ENCODE measurements at regions not wholly inside any gene's neighbourhood (a gene's known extent, or its start where the extent isn't known, plus 50 kb on each side); places are given as distances from the start of the nearest gene placed in this dataset.

DNA sequence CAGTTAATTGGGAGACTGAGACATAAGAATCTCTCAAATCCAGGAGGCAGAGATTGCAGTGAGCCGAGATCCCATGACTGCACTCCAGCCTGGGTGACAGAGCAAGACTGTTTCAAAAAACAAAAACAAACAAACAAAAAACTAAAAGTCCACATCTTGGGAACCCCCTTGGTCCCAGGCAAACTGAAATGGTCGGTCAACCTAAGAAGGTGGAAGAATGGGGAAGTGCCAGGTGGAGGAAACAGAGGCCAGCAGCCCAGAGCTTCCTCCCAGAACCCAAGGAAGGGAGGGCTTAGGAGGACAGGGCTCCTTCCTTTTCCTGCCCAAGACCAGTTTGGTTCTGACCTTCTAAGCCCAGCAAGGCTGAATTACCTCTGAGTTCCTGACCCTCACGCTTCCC lies 121.0 kb upstream of the FUT8 start:
- Histone ChIP-seq H3K27ac (ENCODE audit: low read depth) (no peak overlapping the region), H3K79me2 (replicated peaks; ENCODE audit: insufficient read depth) (no peaks in the 10 kb centered on the region), H3K4me3 (no peak overlapping the region), H3K4me2 (no peak overlapping the region), H3K36me3 (ENCODE audit: insufficient read depth) (no peaks in the 10 kb centered on the region), H3K9me2 (ENCODE audit: insufficient read depth) (0 out of 2 replicates have a peak, but pooled peaks cover 3% of the 10 kb centered on the region), H3K27me3 (ENCODE audit: insufficient read depth) (no peaks in the 10 kb centered on the region), H4K20me1 (replicated peaks; ENCODE audit: insufficient read depth) (no peaks in the 10 kb centered on the region), H3F3A (replicated peaks; ENCODE audit: low read depth) (no peaks in the 10 kb centered on the region), H2AFZ (no peak overlapping the region), H3K4me1 (ENCODE audit: insufficient read depth) (no peaks in the 10 kb centered on the region)
- H3K4me1 Mint-ChIP-seq, result peaks cover under 1% of the 10 kb centered on the region; the same call in 1 of the 3 replicates
- ATAC-seq, result no peak
- no peak for DNase-seq (ENCODE audit: low spot score)
- no peaks in the 10 kb centered on the region for H3K9me3 Mint-ChIP-seq
- no peak overlapping the region for H3K4me3 Mint-ChIP-seq
- peaks cover 2% of the 10 kb centered on the region for H3K27me3 Mint-ChIP-seq (ENCODE audit: insufficient read depth, low read depth, poor library complexity)
- no peaks in the 10 kb centered on the region for H3K36me3 Mint-ChIP-seq (ENCODE audit: low read depth)
- TF ChIP-seq, protein P1, sequence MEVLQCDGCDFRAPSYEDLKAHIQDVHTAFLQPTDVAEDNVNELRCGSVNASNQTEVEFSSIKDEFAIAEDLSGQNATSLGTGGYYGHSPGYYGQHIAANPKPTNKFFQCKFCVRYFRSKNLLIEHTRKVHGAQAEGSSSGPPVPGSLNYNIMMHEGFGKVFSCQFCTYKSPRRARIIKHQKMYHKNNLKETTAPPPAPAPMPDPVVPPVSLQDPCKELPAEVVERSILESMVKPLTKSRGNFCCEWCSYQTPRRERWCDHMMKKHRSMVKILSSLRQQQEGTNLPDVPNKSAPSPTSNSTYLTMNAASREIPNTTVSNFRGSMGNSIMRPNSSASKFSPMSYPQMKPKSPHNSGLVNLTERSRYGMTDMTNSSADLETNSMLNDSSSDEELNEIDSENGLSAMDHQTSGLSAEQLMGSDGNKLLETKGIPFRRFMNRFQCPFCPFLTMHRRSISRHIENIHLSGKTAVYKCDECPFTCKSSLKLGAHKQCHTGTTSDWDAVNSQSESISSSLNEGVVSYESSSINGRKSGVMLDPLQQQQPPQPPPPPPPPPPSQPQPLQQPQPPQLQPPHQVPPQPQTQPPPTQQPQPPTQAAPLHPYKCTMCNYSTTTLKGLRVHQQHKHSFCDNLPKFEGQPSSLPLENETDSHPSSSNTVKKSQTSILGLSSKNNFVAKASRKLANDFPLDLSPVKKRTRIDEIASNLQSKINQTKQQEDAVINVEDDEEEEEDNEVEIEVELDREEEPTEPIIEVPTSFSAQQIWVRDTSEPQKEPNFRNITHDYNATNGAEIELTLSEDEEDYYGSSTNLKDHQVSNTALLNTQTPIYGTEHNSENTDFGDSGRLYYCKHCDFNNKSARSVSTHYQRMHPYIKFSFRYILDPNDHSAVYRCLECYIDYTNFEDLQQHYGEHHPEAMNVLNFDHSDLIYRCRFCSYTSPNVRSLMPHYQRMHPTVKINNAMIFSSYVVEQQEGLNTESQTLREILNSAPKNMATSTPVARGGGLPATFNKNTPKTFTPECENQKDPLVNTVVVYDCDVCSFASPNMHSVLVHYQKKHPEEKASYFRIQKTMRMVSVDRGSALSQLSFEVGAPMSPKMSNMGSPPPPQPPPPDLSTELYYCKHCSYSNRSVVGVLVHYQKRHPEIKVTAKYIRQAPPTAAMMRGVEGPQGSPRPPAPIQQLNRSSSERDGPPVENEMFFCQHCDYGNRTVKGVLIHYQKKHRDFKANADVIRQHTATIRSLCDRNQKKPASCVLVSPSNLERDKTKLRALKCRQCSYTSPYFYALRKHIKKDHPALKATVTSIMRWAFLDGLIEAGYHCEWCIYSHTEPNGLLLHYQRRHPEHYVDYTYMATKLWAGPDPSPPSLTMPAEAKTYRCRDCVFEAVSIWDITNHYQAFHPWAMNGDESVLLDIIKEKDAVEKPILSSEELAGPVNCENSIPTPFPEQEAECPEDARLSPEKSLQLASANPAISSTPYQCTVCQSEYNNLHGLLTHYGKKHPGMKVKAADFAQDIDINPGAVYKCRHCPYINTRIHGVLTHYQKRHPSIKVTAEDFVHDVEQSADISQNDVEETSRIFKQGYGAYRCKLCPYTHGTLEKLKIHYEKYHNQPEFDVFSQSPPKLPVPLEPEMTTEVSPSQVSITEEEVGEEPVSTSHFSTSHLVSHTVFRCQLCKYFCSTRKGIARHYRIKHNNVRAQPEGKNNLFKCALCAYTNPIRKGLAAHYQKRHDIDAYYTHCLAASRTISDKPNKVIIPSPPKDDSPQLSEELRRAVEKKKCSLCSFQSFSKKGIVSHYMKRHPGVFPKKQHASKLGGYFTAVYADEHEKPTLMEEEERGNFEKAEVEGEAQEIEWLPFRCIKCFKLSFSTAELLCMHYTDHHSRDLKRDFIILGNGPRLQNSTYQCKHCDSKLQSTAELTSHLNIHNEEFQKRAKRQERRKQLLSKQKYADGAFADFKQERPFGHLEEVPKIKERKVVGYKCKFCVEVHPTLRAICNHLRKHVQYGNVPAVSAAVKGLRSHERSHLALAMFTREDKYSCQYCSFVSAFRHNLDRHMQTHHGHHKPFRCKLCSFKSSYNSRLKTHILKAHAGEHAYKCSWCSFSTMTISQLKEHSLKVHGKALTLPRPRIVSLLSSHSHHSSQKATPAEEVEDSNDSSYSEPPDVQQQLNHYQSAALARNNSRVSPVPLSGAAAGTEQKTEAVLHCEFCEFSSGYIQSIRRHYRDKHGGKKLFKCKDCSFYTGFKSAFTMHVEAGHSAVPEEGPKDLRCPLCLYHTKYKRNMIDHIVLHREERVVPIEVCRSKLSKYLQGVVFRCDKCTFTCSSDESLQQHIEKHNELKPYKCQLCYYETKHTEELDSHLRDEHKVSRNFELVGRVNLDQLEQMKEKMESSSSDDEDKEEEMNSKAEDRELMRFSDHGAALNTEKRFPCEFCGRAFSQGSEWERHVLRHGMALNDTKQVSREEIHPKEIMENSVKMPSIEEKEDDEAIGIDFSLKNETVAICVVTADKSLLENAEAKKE (CRISPR knock-in tag; IDR thresholded peaks at IDR 0.05), result no peak
- TF ChIP-seq NANOG (IDR thresholded peaks at IDR 0.05; ENCODE audit: borderline replicate concordance) (no peak), EZH2 (IDR thresholded peaks at IDR 0.05; ENCODE audit: low read depth, unreplicated experiment) (no peak), JUNB (IDR thresholded peaks at IDR 0.05; ENCODE audit: unreplicated experiment) (no peak), ZNF331 (CRISPR knock-in tag; IDR thresholded peaks at IDR 0.05; ENCODE audit: low read depth) (no peak), POLR2AphosphoS5 (IDR thresholded peaks at IDR 0.05; ENCODE audit: low read depth) (no peak), EZH2phosphoT487 (IDR thresholded peaks at IDR 0.05; ENCODE audit: unreplicated experiment) (no peak), ZNF114 (CRISPR knock-in tag; IDR thresholded peaks at IDR 0.05) (no peak), CREB1 (CRISPR knock-in tag; IDR thresholded peaks at IDR 0.05; ENCODE audit: low read depth) (no peak), STAT1 (IDR thresholded peaks at IDR 0.05; ENCODE audit: unreplicated experiment) (no peak)
- TF ChIP-seq, protein P2, sequence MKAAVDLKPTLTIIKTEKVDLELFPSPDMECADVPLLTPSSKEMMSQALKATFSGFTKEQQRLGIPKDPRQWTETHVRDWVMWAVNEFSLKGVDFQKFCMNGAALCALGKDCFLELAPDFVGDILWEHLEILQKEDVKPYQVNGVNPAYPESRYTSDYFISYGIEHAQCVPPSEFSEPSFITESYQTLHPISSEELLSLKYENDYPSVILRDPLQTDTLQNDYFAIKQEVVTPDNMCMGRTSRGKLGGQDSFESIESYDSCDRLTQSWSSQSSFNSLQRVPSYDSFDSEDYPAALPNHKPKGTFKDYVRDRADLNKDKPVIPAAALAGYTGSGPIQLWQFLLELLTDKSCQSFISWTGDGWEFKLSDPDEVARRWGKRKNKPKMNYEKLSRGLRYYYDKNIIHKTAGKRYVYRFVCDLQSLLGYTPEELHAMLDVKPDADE (IDR thresholded peaks at IDR 0.05), result no peak
- TF ChIP-seq, protein P3, sequence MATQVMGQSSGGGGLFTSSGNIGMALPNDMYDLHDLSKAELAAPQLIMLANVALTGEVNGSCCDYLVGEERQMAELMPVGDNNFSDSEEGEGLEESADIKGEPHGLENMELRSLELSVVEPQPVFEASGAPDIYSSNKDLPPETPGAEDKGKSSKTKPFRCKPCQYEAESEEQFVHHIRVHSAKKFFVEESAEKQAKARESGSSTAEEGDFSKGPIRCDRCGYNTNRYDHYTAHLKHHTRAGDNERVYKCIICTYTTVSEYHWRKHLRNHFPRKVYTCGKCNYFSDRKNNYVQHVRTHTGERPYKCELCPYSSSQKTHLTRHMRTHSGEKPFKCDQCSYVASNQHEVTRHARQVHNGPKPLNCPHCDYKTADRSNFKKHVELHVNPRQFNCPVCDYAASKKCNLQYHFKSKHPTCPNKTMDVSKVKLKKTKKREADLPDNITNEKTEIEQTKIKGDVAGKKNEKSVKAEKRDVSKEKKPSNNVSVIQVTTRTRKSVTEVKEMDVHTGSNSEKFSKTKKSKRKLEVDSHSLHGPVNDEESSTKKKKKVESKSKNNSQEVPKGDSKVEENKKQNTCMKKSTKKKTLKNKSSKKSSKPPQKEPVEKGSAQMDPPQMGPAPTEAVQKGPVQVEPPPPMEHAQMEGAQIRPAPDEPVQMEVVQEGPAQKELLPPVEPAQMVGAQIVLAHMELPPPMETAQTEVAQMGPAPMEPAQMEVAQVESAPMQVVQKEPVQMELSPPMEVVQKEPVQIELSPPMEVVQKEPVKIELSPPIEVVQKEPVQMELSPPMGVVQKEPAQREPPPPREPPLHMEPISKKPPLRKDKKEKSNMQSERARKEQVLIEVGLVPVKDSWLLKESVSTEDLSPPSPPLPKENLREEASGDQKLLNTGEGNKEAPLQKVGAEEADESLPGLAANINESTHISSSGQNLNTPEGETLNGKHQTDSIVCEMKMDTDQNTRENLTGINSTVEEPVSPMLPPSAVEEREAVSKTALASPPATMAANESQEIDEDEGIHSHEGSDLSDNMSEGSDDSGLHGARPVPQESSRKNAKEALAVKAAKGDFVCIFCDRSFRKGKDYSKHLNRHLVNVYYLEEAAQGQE (IDR thresholded peaks at IDR 0.05; ENCODE audit: unreplicated experiment), result no peak
- TF ChIP-seq, protein P4, sequence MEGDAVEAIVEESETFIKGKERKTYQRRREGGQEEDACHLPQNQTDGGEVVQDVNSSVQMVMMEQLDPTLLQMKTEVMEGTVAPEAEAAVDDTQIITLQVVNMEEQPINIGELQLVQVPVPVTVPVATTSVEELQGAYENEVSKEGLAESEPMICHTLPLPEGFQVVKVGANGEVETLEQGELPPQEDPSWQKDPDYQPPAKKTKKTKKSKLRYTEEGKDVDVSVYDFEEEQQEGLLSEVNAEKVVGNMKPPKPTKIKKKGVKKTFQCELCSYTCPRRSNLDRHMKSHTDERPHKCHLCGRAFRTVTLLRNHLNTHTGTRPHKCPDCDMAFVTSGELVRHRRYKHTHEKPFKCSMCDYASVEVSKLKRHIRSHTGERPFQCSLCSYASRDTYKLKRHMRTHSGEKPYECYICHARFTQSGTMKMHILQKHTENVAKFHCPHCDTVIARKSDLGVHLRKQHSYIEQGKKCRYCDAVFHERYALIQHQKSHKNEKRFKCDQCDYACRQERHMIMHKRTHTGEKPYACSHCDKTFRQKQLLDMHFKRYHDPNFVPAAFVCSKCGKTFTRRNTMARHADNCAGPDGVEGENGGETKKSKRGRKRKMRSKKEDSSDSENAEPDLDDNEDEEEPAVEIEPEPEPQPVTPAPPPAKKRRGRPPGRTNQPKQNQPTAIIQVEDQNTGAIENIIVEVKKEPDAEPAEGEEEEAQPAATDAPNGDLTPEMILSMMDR (conservative IDR thresholded peaks at IDR 0.05; ENCODE audit: low read depth in 2 of 2), result no peak
- no peak overlapping the region for H3K27ac Mint-ChIP-seq

Measured in GM23338 (cell line).